Colon (tissue), 2 donors: ENCODE measurements at regions not wholly inside any gene's neighbourhood (a gene's known extent, or its start where the extent isn't known, plus 50 kb on each side); places are given as distances from the start of the nearest gene placed in this dataset.
"Not testable (repeated sequence)": the region's sequence is repeated elsewhere in the genome, so short reads cannot be mapped to it uniquely, and the experiment has no call there.

ENCODE experiments used
- FAIRE-seq: peaks from 2 replicates; lab custom pipeline; 2012; peaks lifted over from hg19 to GRCh38; lab: Jason Lieb, UNC
- donor health status: control.
- donor health status: control.

- FAIRE-seq: no peak
Measured at GRCh38 chr10:31188792-31189406, 130.1 kb upstream of the ZEB1 start.

- no peak for FAIRE-seq
Measured at GRCh38 chr10:31190488-31190887, 128.5 kb upstream of the ZEB1 start.

- FAIRE-seq: no peak
Measured at GRCh38 chr10:31192475-31192874, 126.5 kb upstream of the ZEB1 start.

GRCh38 chr10:31194986-31195385 is 124.0 kb upstream of the ZEB1 start:
- FAIRE-seq: no peak

GRCh38 chr10:31197886-31198285 is 121.1 kb upstream of the ZEB1 start:
- no peak for FAIRE-seq

GRCh38 chr10:31204090-31204489 is 114.9 kb upstream of the ZEB1 start:
- FAIRE-seq: no peak

- FAIRE-seq: no peak
Measured at GRCh38 chr10:31207636-31208035, 111.4 kb upstream of the ZEB1 start.

GRCh38 chr10:31209478-31209877 is 109.5 kb upstream of the ZEB1 start:
- FAIRE-seq: no peak

GRCh38 chr10:31210190-31210589 is 108.8 kb upstream of the ZEB1 start:
- FAIRE-seq: no peak

- no peak for FAIRE-seq
Measured at GRCh38 chr10:31213959-31214358, 105.1 kb upstream of the ZEB1 start.

GRCh38 chr10:31215052-31215451 is 104.0 kb upstream of the ZEB1 start:
- FAIRE-seq: no peak

- no peak for FAIRE-seq
Measured at GRCh38 chr10:31219306-31219705, 99.7 kb upstream of the ZEB1 start.

- not testable (repeated sequence) for FAIRE-seq
Measured at GRCh38 chr10:31228780-31229179, 90.2 kb upstream of the ZEB1 start.

GRCh38 chr10:31239961-31240360 is 79.1 kb upstream of the ZEB1 start:
- no peak for FAIRE-seq

GRCh38 chr10:31242902-31243301 is 76.1 kb upstream of the ZEB1 start:
- no peak for FAIRE-seq

GRCh38 chr10:31251118-31251517 is 67.9 kb upstream of the ZEB1 start:
- not testable (repeated sequence) for FAIRE-seq

- no peak for FAIRE-seq
Measured at GRCh38 chr10:31253237-31253636, 65.8 kb upstream of the ZEB1 start.

GRCh38 chr10:31261511-31262311 is 57.3 kb upstream of the ZEB1 start:
- no peak for FAIRE-seq

GRCh38 chr10:31262672-31263071 is 56.3 kb upstream of the ZEB1 start:
- no peak for FAIRE-seq

- FAIRE-seq: no peak
Measured at GRCh38 chr10:31263903-31264302, 55.1 kb upstream of the ZEB1 start.

- no peak for FAIRE-seq
Measured at GRCh38 chr10:31268444-31269303, 50.3 kb upstream of the ZEB1 start.
